Inferior parietal cortex (tissue), 1 donor: ENCODE measurements at regions not wholly inside any gene's neighbourhood (a gene's known extent, or its start where the extent isn't known, plus 50 kb on each side); places are given as distances from the start of the nearest gene placed in this dataset.

Experiments
- DNase-seq: peaks from one replicate; pipeline ENCODE4 v3.0.0-alpha.2; 2016; ENCODE audit errors: extremely low spot score

DNA sequence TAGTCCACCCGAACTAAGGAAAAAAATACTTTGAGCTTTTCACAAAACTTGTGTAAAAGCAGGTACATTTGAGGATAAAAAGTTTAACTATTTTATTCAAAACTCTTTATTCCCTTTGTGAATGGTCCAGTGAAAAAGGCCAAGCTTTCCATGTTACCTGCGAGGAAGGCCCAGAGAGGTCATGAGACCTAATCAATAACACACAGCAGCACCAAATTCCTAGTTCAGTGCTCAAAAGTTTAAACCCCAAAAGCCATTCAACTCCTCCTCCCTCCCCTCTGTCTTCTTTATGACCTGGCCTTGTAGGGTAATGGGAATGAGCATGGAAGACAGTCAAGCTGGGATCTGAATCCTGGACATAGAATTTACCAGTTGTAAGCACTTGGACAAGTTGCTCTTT is 151.9 kb upstream of the FGGY start:
- DNase-seq, result no peak

DNA sequence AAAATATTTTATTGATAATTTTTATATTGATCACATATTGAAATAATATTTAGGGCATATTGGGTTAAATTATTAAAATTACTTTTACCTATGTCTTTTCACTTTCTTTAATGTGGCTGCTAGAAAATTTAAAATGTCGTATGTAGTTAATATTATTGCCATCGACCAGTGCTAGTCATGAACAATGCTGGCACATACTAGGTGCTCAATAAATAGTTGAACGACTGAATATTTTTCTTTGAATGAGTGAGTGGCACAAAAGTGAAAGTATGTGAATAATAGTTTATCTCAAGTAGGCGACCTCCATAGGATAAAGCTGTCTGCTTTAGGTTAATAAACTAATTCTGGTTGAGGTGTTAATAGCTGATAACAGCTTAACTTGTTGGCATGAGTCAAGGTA is 150.8 kb upstream of the FGGY start:
- no peak for DNase-seq

DNA sequence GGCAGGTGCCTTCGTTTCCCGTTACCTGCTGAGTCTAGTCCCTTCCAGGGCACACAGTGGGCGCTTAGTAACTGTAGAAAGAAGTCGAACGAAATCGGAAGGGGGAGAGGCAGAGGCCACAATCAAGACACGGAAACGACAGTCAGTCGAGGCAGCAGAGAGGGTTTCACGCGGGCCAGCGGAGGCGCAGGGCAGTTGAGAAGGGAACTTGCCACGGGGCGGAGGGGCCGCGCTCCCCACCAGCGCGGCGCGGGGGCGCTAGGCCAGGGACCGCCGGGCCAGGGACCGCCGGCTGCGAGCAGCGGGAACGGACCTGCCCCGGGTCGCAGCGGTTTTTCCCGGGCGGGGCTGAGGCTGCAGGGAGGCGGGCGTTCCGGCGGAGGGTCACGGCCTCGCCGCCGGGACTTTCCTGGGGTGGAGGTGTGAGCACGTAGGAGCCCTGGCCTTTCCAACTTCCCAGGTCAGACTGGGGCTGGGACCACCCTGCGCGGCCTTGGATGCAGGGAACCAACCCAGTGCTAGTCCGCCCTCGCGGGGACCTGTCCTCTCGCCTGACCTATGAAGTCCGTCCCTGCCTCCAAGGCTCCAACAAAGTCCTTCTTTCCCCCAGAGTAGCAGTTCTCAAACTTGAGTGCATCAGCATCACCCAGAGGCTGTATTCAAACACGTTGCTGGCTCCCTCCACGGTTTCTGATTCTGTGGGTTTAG is 150.1 kb upstream of the FGGY start:
- no peak for DNase-seq

DNA sequence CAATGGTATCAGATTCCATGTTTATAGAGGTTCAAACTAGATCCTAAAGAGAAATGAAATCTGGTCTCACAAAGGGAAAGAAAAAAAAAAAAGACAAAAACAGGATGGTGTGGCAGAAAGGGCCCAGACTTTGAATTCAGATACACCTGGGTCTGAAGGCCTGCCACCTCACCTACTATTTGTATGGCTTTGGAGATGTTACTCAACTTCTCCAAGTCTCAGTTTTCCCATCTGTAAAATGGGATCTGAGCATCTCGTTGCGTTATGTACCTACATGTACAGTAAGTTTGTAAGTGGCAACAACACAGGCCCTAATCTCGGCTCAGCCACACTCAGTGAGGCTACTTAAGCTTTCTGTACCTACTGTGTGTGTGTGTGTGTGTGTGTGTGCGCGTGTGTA is 147.5 kb upstream of the FGGY start:
- DNase-seq, result no peak

DNA sequence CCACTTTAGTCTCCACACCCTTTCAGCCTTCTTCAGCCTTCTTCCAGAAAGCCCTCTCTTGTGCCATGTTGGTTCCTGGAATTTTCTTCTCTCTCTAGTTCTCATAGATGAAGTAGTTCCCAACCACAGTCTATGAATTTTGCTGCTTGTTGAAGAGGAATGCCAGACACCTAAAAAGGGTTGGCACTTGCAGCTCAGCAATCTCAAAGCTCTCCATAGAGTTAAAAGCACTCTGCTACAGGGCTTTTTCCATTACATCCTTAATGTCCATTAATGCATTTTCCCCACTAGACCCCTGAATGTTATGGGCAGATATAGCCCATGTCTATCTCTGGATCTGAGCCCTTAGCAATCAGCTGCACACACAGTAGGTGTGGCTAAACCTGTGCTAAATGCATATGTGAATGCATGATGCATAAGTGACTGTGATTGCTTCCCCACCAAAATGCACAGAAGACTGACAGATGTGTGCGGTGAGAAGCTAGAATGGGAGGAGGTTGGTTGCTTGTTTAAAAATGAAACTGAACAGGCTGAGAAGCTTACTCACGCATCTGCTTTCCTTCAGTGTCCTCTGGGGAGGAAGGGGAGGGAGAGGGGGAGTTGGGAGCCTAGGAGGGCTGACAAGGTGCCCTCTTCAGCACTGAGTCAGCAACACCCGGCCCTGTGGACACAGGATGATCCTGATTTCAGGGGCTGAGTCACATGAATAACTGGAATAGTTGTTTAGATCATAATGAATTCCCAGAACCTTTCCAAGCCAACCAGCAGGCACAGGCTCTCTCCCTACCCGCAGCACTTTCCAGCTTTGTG is 146.1 kb upstream of the FGGY start:
- peak; percentile 49 for DNase-seq

DNA sequence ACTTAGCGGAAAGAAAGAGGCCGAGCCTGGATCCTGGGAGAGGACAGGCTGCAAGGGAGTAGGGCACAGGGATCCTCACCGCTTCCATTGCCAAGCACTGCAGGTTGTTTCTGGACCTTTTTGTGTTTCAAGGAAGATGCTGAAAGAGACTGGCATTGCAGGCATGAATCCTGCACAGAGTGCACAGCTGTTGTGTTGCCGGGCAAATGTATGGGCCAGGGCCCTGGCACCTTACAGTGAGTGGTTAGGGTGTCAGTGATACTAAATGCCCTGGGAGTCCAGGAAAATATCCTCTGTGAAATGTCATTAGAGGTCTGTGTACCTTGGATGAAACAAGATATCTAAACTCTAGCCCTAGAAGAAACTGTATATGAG is 145.5 kb upstream of the FGGY start:
- no peak for DNase-seq

DNA sequence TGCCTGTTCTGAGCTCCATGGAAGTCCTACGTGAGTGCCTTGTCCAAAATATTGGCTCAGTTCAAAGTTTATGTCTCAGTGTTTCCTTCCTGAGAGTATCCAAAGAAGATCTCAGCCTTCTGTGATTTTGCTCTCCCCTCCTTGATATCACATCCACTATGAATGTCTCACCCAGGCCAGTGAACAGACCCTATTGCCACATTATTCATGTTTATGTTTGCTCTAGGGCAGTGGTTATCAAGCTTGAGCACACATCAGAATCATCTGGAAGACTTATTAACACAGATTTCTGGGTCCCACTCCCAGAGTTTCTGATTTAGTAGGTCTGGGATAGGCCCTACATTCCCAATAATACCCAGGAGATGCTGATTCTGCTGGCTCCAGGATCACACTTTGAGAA is 145.0 kb upstream of the FGGY start:
- DNase-seq, result no peak

DNA sequence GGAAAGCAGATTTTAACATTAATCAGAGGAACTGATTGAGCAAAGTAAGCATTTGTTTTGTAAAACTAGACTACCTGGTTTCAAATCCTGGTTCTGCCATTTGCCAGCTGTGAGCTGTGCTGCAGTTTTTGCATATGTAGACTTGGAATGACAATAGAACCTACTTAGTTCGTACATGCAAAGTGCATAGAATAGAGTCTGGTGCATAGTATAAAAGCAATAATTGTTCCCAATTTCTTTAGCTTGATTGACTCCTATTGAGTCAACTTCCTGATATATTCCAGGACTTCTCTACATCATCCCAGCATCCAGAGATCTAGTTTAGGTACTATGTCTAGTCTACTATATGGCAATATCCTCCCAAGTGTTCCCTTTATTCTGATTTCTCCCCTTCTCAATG is 144.4 kb upstream of the FGGY start:
- DNase-seq, result no peak

DNA sequence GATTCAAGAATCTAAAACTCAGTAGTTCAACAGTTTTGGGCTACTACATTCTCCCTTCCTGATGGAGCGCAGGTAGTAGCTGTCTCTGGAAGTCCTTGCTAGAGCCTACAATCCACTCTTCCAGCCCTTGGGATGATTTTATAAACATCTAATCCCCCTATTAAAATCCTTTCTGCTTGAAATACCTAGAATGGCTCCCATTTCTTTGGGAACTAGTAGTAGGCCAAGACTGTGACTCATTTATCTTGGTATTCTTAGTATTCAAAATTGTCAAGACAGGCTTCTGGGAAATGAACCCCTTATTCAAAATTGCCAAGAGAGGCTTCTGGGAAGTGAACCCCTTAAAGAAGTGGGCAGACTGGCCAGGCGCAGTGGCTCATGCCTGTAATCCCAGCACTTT is 142.5 kb upstream of the FGGY start:
- DNase-seq, result no peak

DNA sequence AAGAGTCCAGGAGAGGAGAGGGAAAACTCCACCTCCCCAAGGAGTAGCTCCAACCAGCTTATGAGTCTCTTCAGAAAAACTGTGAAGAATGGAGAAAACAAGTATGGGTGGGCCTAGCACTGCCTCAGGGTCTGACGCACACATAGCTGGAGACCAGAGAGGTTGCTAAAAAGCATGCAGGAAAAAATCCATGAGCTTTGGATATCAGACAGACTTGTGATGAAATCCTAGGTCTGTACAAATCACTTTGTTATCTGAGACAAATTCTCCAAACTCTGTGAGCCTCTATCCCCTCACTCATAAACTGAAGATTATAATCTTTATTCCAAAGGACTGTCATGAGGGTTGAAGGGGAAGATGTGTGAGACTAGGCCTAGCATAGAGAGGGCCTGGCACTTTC is 141.5 kb upstream of the FGGY start:
- no peak for DNase-seq

DNA sequence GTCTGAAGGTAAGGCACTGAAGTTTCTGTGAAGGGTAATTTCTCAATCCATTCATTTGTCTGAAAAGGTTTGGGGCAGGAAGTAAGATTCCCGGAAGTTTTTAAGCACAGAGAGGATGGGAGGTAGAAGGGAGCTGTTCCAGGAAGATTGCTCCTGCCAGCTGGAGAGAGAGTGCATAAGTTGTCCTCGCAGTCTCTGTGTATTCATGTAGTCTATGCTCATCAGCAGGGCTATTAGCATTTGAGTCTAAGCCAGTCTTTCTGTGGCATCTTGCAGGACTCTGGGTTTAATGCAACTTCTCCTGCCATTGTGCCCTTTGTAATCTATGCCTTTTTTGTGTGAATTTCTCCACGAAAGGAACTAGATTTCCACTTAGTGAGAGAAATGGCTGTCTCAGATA is 140.8 kb upstream of the FGGY start:
- DNase-seq, result no peak

DNA sequence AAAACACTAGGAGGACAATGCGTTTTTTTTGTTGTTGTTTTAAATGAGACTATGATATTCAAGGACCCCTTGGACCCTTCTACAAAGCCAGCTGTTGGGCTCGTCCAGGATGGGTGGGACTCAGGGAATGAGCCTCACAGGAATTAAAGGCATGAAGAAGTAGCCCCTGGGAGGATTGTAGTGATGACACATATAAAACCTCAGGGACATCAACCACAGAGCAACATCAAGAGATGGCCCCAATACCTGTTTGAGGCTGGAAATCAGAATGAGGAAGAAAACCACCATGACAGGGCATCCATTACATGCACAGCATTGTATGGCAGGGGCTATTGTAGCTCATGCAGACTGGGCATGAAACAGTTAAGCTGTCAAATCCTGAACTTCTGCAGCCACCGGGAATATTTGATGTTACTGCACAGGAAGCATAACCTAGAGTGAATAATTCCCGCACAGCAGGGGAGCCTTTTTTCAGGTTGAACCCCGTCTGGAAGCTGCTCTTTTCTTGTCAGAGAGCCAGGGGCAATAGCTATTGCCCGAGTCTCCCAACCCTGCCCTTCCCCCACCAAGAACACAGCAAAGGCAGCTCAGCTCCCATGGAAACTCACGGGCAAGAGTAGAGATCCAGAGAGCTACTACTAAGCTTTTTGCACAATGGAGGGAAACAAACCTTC is 140.2 kb upstream of the FGGY start:
- DNase-seq, result no peak

DNA sequence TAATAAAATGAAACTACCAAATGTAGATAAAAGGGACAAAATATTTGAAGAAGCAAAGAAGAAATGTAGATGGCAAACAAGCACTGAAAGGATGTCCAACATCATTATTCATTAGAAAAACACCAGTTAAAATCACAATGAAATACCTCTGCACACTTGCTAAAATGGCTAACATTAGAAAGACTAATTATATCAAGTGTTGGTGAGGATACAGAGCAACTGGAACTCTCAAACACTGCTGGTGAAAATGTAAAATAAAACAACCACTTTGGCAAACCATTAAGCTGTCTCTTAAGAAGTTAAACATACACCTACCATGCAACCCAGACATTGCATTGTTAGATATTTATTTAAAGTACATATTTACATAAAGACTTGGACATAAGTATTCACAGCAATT is 138.6 kb upstream of the FGGY start:
- no peak for DNase-seq

DNA sequence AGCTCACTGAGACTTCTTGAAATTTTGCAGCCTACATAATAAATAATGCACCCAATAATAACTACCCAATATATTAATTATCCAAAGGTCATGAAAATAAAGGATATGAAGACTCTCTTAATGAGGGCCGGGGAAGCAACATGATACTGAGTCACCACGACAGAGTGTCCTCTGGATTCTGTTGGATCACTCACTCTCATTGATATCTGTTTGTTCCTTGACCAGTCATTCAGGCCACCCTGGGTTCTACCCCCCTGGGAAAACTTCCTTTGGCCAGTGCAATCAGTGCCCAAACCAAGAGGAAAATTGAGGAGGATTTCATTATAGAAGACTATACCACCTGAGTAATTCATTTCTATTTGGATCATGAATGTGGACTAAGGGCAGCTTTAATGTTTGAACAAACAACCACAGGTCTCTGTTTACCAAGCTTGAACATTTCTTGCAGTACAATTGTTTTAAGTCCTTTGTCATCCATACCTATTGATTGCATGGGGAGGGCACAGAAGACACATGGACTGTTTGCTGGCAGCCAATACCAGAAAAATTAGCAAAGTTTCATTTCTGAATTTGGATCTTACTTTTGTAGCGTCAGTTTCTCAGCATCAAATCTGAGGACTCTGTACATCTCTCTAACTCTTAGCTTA is 137.2 kb upstream of the FGGY start:
- DNase-seq, result no peak

DNA sequence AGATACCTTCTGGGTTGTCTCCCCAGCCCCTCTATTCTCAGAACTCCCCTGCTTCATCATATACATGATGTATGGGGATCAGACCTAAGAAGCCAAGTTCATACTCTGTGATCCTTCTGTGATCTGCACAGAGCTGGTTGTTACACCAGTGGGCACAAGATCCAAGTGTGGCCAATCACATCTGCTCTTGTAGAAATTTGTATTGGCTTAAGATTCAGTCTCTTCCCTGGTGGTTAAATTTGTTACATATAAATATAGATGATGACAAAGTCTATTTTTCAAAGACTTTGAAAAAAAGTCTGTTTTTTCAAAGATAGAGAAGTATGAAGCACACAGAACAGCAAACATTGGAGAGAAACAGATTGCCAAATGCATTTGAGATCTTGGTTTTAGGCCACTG is 135.8 kb upstream of the FGGY start:
- DNase-seq, result no peak

DNA sequence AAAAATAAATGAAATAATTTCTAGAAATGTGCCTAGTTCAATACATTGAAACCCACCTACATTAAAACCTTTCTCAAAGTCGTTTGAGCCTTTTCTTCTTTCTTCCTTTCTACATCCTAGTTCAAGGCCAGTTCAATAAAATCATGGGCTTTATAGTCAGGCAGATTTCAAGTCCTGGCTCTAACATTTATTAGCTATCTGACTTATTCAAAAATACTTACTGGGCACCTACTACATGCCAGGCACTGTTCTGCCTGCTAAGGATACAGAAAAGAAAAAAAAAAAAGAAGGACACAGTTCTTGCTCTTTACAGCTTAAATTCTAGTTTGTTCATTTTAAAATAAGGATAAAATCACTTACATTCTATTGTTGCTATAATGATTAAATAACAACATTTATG is 134.2 kb upstream of the FGGY start:
- no peak for DNase-seq

DNA sequence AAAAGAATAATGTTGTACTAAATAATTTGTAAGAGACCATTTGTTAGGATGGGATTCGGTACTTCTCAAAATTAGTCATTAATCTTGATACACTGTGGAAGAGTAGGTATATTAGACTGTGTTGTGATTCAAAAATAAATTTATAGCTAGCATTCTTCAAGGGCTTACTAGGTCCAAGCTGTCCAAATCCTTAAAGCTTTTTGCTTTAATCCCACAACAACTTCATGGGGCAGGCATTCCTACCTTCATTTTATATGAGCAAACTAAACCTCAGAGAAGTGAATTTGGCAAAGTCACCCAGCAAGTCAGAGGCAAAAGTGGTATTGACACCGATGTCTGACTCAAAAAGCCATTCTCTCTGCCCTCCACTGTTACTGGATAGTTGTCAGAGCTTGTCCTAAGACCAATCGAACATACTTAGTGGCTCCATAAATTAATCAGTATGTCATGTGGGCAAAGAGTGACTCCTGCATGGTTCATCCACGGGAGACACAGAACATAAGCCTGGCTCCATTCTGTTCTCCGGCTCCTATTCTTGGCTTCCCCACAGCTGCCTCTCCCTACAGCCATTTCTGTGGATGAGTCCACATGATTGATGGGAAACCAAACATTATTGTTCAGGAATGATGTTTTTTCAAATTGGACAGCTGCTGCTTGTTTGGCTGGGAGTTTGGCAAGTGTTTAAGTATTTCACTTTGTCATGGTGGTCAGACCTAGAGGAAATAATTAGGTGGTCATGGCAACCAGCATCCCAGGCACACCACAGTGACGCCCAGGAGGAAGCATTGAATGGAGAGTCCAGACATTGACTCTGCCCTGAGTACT is 133.4 kb upstream of the FGGY start:
- DNase-seq, result no peak

DNA sequence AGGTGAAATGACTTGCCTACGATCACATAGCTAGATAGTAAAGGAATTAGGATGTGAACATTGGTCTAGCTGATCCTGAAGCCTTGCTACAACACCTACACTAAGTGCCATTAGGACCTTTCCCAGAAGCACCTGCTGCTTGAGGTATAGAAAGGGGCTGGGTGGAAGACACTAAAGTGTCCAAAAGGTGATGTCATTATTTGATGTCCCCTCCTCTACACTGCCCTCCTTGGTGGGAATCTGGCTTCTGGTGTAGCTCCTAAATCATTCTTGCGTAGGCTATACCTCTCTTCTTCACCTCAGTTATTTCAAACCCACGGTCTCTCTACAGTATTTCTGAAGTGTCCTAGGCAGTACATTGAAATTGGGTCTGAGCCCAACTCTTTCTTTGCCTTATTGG is 132.5 kb upstream of the FGGY start:
- DNase-seq, result no peak

DNA sequence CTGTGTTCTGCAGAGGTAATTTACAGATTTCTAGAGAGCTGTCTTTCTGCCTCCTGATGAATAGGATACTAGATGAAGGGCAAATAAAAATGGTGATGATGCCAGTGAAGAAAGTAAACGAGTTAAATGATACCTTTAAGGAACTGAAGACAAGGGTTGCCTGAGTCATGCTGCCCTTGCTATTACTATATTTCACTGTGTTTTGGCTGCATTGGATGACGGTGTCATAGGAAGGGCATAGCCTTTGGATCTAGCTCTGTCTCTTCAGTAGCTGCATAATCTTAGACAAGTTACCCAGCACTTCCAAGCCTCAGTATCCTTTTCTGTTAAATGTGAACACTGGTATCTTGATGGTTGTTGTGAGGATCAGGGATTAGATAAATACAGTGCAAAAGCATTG is 131.5 kb upstream of the FGGY start:
- DNase-seq, result no peak

DNA sequence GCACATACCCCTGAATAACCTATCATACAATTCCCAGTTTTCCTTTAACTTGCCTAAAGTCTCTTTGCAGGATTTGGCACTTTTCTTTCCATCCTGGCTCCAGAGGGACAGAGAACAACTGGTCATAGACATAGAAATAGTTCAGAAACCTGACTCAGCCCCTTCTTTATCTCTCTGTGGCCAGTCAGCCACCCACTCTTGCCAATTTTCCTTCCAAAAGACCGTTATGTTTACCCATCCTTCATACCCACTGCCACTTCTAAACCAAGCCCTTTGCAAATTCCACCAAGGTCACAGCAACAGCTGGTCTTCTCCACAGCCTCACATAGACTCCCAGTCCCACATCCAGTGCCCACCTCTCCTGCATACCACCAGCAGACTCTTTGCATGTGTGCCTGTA is 127.2 kb upstream of the FGGY start:
- no peak for DNase-seq

DNA sequence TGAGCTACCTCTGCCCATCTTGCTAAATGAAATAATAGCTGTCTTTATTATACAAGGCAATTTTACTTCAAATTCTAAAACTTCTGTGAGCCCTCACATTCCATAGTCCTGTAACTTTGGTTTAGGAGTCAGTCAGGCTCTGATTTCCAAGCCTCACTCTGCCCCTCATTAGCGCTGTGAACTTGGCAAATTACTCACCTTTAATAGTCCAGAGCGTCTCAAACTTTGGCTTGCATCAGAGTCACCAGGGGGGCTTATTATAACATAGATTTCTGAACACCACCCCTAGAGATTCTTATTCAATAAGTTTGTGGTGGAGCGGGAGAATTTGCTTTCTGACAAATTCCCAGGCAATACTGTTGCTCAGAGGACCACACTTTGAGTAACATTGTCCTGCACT is 126.2 kb upstream of the FGGY start:
- DNase-seq, result no peak

DNA sequence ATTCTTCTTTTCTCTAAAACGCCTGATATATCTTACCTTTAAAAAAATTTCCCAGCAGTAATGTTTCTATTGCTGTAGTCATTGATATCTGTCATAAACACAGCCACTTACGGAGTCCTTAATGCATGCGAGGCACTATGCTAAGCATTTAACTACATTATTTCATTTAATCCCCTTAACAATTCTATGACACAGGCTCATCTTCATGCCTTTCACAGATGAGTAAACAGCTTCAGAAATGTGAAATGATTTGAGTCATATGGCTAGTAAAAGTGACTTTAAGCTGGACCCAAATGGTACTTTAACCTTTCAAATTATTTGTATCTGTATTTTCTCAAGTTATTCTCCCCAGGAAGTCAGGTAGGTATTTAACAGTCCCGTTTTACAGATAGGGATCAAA is 125.1 kb upstream of the FGGY start:
- no peak for DNase-seq
